CD14-positive monocyte (primary cell): ENCODE measurements at regions not wholly inside any gene's neighbourhood (a gene's known extent, or its start where the extent isn't known, plus 50 kb on each side); places are given as distances from the start of the nearest gene placed in this dataset.

Experiments used
- DNase-seq, 3 donors: peaks; one replicate each; pipeline ENCODE4 v3.0.0-alpha.2; 2011 to 2022
- H2AFZ ChIP-seq: 2 replicates; pipeline ENCODE4 v1.6.0; 2012; ENCODE audit warnings: mild to moderate bottlenecking, low read depth, low read length, inconsistent platforms; ENCODE audit not compliant: insufficient read depth, poor library complexity, severe bottlenecking
- H3K27ac ChIP-seq, 2 donors: 1 replicate in 1 of 2; 2 replicates in 1 of 2; pipeline ENCODE4 v1.5.1; 2012 to 2013; ENCODE audit warnings: low read length in 2 of 2, control low read depth in 1 of 2, inconsistent platforms in 1 of 2, low read depth in 1 of 2, mild to moderate bottlenecking in 1 of 2
- H3K27me3 ChIP-seq, 2 donors: one replicate each; pipeline versions ENCODE4 v1.6.0 to v1.6.1; 2011 to 2013; ENCODE audit warnings: low read length in 2 of 2; ENCODE audit not compliant: control insufficient read depth in 2 of 2, insufficient read depth in 2 of 2
- H3K36me3 ChIP-seq, 2 donors: replicated peaks in 1 of 2; 1 replicate in 1 of 2; 2 replicates in 1 of 2; pipeline versions ENCODE4 v1.5.1 to v1.6.1; 2012 to 2013; ENCODE audit warnings: low read length in 2 of 2, control low read depth in 1 of 2, inconsistent platforms in 1 of 2, mild to moderate bottlenecking in 1 of 2; ENCODE audit not compliant: insufficient read depth in 2 of 2, control insufficient read depth in 1 of 2
- H3K4me1 ChIP-seq, 2 donors: 1 replicate in 1 of 2; 2 replicates in 1 of 2; pipeline versions ENCODE4 v1.5.1 to v1.6.1; 2012 to 2013; ENCODE audit warnings: low read length in 2 of 2, control low read depth in 1 of 2, inconsistent platforms in 1 of 2, mild to moderate bottlenecking in 1 of 2, moderate library complexity in 1 of 2; ENCODE audit not compliant: insufficient read depth in 2 of 2, control insufficient read depth in 1 of 2
- H3K4me2 ChIP-seq: replicated peaks from 2 replicates; pipeline ENCODE3; 2012; ENCODE audit warnings: low read length, moderate library complexity, mild to moderate bottlenecking; ENCODE audit not compliant: poor library complexity, severe bottlenecking; ENCODE audit errors: extremely low read depth
- H3K4me3 ChIP-seq, 3 experiments: fragments of 200-600 bp in 1 of 3; sonication (generic) in 1 of 3; replicated peaks in 1 of 3; 1 replicate in 2 of 3; 2 replicates in 1 of 3; pipeline ENCODE4 v1.5.1; 2011 to 2013; ENCODE audit warnings: low read length in 3 of 3, mild to moderate bottlenecking in 3 of 3, control low read depth in 2 of 3, low read depth in 2 of 3, inconsistent platforms in 1 of 3, moderate library complexity in 1 of 3
- H3K79me2 ChIP-seq: 2 replicates; pipeline ENCODE4 v1.6.0; 2012; ENCODE audit warnings: mild to moderate bottlenecking, control low read depth, inconsistent platforms, low read length, moderate library complexity; ENCODE audit not compliant: insufficient read depth
- H3K9ac ChIP-seq: 2 replicates; pipeline ENCODE4 v1.6.0; 2017; ENCODE audit warnings: low read length, mild to moderate bottlenecking; ENCODE audit not compliant: insufficient read depth, poor library complexity, severe bottlenecking
- H3K9me3 ChIP-seq, 2 donors: replicated peaks in 1 of 2; 1 replicate in 1 of 2; 2 replicates in 1 of 2; pipeline versions ENCODE4 v1.5.1 to v1.6.1; 2012 to 2013; ENCODE audit warnings: low read length in 2 of 2, control low read depth in 1 of 2; ENCODE audit not compliant: control insufficient read depth in 1 of 2, insufficient read depth in 1 of 2
- H4K20me1 ChIP-seq: 2 replicates; pipeline ENCODE4 v1.6.0; 2012; ENCODE audit warnings: mild to moderate bottlenecking, low read length, control low read depth, moderate library complexity; ENCODE audit not compliant: insufficient read depth
- H3K27ac Mint-ChIP-seq, 7 donors: one replicate each; pipeline ENCODE4 v1.8.0; 2020; ENCODE audit warnings: mild to moderate bottlenecking in 7 of 7, mixed read lengths in 7 of 7, moderate library complexity in 6 of 7, inconsistent platforms in 2 of 7
- H3K27me3 Mint-ChIP-seq, 3 donors: one replicate each; pipeline ENCODE4 v1.8.0; 2021 to 2022; ENCODE audit warnings: low read depth in 3 of 3, mild to moderate bottlenecking in 3 of 3, mixed read lengths in 3 of 3, moderate library complexity in 3 of 3, inconsistent platforms in 1 of 3
- H3K36me3 Mint-ChIP-seq, 2 donors: one replicate each; pipeline ENCODE4 v1.8.0; 2020; ENCODE audit warnings: mixed read lengths in 2 of 2, inconsistent platforms in 1 of 2, mild to moderate bottlenecking in 1 of 2
- H3K4me1 Mint-ChIP-seq: one replicate; pipeline ENCODE4 v1.8.0; 2020; ENCODE audit warnings: mild to moderate bottlenecking, mixed read lengths
- H3K4me3 Mint-ChIP-seq, 2 donors: one replicate each; pipeline ENCODE4 v1.8.0; 2020; ENCODE audit warnings: mild to moderate bottlenecking in 2 of 2, mixed read lengths in 2 of 2, moderate library complexity in 1 of 2
- H3K9me3 Mint-ChIP-seq, 7 donors: one replicate each; pipeline ENCODE4 v1.8.0; 2020 to 2022; ENCODE audit warnings: mixed read lengths in 7 of 7, mild to moderate bottlenecking in 6 of 7, moderate library complexity in 6 of 7, inconsistent platforms in 2 of 7
- WGBS: methylation state at CpG from one replicate; pipeline ENCODE4 v1.1.5; 2013; ENCODE audit warnings: missing lambda C conversion rate; ENCODE audit not compliant: insufficient coverage; 5-methylcytosine and 5-hydroxymethylcytosine counted together
- intact Hi-C, 2 donors: fragments of 100-400 bp; cut with micrococcal nuclease; formaldehyde crosslinking; loops; one replicate each; pipeline versions ENCODE4 v1.15.0 to v1.15.1; 2023
- TF ChIP-seq, protein P1 (sequence below): fragments of 200-600 bp; IDR thresholded peaks from one replicate; pipeline ENCODE4 v1.8.0; 2022; ENCODE audit warnings: antibody characterized with exemption, mild to moderate bottlenecking

DNA sequence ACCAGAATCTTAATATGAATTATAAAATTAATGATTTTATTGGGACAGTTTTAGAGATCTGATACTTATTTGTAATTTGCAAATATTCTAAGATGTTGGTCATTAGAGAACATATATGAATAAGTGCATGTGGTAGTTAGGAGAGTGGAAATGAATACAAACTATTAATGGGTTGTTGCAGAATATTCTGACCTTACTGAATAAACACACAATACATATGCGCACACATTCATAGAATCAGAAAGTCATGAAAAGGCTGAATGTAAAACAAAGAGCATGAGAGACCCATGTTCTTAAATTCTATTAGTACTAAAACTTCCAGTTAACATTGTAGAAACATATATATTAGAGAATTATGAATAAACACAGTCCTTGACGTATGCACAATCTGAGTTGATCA lies 301.7 kb upstream of the TRAM1L1 start:
- H3K4me3 Mint-ChIP-seq: no peak overlapping the region
- intact Hi-C loops: no loop called here
- no CpG with 5 or more reads among the region's 2 CpGs for WGBS

DNA sequence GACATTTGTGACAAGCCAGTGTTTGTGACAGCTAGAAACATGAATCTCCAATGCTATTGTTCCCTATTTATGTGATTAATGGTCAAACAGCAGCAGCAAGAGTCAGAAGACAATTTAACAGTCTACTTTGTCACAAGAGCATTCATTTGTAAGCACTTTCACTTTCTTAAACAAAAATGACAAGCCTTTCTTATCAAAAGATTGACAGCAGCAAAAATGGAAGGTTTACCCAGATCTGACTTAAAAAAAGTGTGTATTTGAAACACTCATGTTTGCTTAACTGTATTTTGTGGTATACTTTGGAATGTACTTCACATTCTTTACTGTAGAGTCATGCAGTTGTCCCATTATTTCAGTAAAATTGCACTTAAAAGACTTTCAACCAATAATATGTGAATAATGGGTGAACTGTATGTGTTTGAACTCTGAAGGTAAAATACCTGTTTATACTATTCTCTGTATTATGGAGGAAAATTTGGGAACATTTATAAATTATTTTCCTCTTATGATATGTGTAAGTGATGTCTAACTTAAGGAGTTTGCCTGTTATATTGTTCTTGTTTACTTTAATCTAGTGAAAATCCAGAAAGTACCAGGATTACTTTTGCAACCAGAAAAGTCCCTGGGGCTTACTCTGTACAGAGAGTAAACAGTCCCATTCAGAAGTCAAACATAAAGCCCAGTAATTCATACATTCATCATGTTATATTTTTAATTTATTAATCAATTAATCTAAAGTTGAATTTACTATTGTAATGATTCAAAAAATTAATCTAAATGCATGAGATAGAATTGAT lies 314.9 kb upstream of the TRAM1L1 start:
- H3K4me3 Mint-ChIP-seq: no peak overlapping the region
- DNase-seq: no peak
- Histone ChIP-seq H2AFZ (no peak overlapping the region), H4K20me1 (no peaks in the 10 kb centered on the region), H3K9me3 (no peaks in the 10 kb centered on the region), H3K4me3 (no peak overlapping the region), H3K9ac (no peak overlapping the region), H3K4me2 (no peak overlapping the region), H3K4me1 (no peaks in the 10 kb centered on the region), H3K27ac (no peak overlapping the region), H3K79me2 (no peaks in the 10 kb centered on the region), H3K36me3 (no peaks in the 10 kb centered on the region), H3K27me3 (no peaks in the 10 kb centered on the region)
- intact Hi-C loops: no loop called here
- H3K36me3 Mint-ChIP-seq: no peaks in the 10 kb centered on the region
- no peak overlapping the region for H3K27ac Mint-ChIP-seq
- H3K9me3 Mint-ChIP-seq: peaks cover 0 to 2% (median 0%) of the 10 kb centered on the region in 7 donors
- no peaks in the 10 kb centered on the region for H3K27me3 Mint-ChIP-seq
- TF ChIP-seq, protein P1, sequence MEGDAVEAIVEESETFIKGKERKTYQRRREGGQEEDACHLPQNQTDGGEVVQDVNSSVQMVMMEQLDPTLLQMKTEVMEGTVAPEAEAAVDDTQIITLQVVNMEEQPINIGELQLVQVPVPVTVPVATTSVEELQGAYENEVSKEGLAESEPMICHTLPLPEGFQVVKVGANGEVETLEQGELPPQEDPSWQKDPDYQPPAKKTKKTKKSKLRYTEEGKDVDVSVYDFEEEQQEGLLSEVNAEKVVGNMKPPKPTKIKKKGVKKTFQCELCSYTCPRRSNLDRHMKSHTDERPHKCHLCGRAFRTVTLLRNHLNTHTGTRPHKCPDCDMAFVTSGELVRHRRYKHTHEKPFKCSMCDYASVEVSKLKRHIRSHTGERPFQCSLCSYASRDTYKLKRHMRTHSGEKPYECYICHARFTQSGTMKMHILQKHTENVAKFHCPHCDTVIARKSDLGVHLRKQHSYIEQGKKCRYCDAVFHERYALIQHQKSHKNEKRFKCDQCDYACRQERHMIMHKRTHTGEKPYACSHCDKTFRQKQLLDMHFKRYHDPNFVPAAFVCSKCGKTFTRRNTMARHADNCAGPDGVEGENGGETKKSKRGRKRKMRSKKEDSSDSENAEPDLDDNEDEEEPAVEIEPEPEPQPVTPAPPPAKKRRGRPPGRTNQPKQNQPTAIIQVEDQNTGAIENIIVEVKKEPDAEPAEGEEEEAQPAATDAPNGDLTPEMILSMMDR: no peak
- no peaks in the 10 kb centered on the region for H3K4me1 Mint-ChIP-seq

More for the DNA sequence above, 301.7 kb upstream of the TRAM1L1 start:
- Histone ChIP-seq H3K36me3 (no peaks in the 10 kb centered on the region), H3K9ac (no peak overlapping the region), H2AFZ (no peak overlapping the region), H3K27me3 (no peaks in the 10 kb centered on the region), H3K4me3 (no peak overlapping the region), H4K20me1 (no peaks in the 10 kb centered on the region), H3K4me1 (no peaks in the 10 kb centered on the region), H3K27ac (no peak overlapping the region), H3K9me3 (peaks cover 0 to 3% of the 10 kb centered on the region in 2 donors), H3K79me2 (no peaks in the 10 kb centered on the region), H3K4me2 (no peak overlapping the region)
- DNase-seq: no peak
- TF ChIP-seq, protein P1: no peak
- Mint-ChIP-seq H3K36me3 (no peaks in the 10 kb centered on the region), H3K27me3 (peaks cover 0 to 2% (median 0%) of the 10 kb centered on the region in 3 donors), H3K27ac (no peak overlapping the region), H3K9me3 (peaks cover 0 to 3% (median 2%) of the 10 kb centered on the region in 7 donors), H3K4me1 (no peaks in the 10 kb centered on the region)
